ENCODE measurements at regions not wholly inside any gene's neighbourhood (a gene's known extent, or its start where the extent isn't known, plus 50 kb on each side); places are given as distances from the start of the nearest gene placed in this dataset.

GRCh38 chr13:84570831-84571230 is 688.6 kb upstream of the SLITRK1 start:
- no peak for TF ChIP-seq CTCF (conservative IDR thresholded peaks at IDR 0.05; ENCODE audit: low read length)
- no peak for TF ChIP-seq EZH2phosphoT487 (IDR thresholded peaks at IDR 0.05; ENCODE audit: borderline replicate concordance, low read depth, low read length)
